ENCODE measurements at regions not wholly inside any gene's neighbourhood (a gene's known extent, or its start where the extent isn't known, plus 50 kb on each side); places are given as distances from the start of the nearest gene placed in this dataset.

DNA sequence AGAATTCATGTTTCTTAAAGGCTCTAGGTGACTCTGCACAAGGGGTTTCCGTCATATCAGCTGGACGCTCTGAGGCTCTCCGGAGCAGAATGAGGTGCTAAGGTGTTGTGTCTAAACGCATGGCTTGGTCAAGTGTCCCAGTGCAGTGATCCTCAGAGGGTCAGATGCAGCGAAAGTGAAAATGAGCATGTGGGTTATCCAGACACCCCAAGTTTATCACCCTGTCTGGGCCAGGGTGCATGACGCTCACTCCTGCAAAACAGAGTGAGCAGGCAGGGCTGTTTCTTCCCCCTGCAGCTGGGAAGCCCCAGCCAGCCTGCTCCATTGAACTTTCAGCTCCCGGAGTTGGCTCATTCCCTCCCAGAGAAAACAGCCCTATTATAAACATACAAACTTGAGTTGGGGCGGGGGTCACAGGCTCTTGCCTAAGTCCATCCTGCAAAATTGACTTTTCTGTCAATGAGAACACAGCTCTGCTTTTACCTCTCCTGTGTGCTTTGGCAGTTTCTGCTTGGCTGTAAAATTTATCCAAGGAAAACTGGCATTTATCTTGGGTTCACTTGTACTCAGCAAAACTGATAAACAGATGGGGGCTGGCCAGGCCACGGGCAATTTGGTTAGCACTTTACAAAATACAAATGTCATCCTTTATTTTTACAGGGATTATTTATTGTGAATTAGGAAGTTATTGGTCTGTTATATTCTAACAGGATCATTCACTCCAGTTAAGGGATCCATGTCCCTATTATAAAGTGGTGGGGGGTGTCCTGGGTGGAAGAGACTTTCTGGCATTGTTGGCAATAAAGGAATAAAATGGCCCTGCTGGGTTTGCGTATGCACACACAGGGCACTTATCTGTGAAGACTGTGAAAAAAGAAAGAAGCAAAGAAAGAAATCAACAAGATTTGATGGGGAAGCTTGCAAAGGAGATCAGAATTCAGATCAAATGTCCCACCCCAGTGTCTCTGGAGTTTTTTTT is 154.9 kb downstream of the FOXA2 start:
- TF ChIP-seq, protein P1, sequence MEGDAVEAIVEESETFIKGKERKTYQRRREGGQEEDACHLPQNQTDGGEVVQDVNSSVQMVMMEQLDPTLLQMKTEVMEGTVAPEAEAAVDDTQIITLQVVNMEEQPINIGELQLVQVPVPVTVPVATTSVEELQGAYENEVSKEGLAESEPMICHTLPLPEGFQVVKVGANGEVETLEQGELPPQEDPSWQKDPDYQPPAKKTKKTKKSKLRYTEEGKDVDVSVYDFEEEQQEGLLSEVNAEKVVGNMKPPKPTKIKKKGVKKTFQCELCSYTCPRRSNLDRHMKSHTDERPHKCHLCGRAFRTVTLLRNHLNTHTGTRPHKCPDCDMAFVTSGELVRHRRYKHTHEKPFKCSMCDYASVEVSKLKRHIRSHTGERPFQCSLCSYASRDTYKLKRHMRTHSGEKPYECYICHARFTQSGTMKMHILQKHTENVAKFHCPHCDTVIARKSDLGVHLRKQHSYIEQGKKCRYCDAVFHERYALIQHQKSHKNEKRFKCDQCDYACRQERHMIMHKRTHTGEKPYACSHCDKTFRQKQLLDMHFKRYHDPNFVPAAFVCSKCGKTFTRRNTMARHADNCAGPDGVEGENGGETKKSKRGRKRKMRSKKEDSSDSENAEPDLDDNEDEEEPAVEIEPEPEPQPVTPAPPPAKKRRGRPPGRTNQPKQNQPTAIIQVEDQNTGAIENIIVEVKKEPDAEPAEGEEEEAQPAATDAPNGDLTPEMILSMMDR (IDR thresholded peaks at IDR 0.05), result no peak
- H3K9me3 ChIP-seq, result no peaks in the 10 kb centered on the region
- H3K36me3 ChIP-seq (ENCODE audit: low read depth), result no peaks in the 10 kb centered on the region
- H3K4me3 ChIP-seq, result no peak overlapping the region
- intact Hi-C loops (cut with DNase I, micrococcal nuclease), result no loop called here
- H3K4me1 ChIP-seq (ENCODE audit: low read depth), result no peaks in the 10 kb centered on the region
- DNase-seq (no peak), ATAC-seq (no peak)

DNA sequence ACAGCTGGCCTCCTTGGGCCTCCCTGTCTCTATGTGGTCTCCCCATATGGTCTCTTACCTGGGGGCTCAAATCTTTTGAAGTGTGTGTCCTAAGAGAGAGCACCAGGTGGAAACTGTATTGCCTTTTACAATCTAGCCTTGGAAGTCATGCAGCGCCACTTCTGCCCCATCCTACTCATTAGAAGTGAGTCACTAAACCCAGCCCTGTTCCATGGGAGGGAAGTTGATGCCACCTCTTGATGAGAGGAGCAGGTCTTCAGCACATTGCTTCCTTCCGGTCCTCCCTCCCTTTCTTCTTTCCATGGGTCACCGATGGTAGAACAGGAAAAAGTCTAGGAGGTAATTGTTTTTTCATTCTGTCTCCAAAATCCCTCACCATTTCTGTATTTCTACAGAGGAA is 156.3 kb downstream of the FOXA2 start:
- DNase-seq (no peak), ATAC-seq (no peak)
- H3K4me3 ChIP-seq, result no peak overlapping the region
- H3K9me3 ChIP-seq, result no peaks in the 10 kb centered on the region
- intact Hi-C loops (cut with DNase I, micrococcal nuclease), result no loop called here
- no peaks in the 10 kb centered on the region for H3K36me3 ChIP-seq (ENCODE audit: low read depth)
- no peaks in the 10 kb centered on the region for H3K4me1 ChIP-seq (ENCODE audit: low read depth)
- TF ChIP-seq, protein P1 (IDR thresholded peaks at IDR 0.05), result no peak

DNA sequence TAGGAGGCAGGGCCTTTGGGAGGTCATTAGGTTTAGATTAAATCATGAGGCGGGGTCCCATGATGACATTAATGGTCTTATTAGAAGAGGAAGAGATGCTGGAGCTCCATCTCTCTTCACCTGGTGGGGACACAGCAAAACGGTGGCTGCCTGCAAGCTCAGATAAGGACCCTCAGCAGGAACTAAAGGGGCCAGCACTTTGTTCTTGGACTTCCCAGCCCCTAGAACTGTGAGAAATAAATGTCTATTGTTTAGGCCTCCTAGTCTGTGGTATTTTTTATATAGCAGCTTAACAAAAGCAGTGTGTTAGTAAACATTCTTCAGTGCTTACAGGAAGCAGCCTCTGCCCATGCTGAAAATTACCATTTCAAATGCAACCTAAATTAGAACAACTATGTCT is 157.6 kb downstream of the FOXA2 start:
- no peaks in the 10 kb centered on the region for H3K4me1 ChIP-seq (ENCODE audit: low read depth)
- no peak for DNase-seq
- H3K36me3 ChIP-seq (ENCODE audit: low read depth), result no peaks in the 10 kb centered on the region
- ATAC-seq, result no peak
- no peaks in the 10 kb centered on the region for H3K9me3 ChIP-seq
- TF ChIP-seq, protein P1 (IDR thresholded peaks at IDR 0.05), result no peak
- H3K4me3 ChIP-seq, result no peak overlapping the region
- intact Hi-C loops (cut with DNase I, micrococcal nuclease), result no loop called here

DNA sequence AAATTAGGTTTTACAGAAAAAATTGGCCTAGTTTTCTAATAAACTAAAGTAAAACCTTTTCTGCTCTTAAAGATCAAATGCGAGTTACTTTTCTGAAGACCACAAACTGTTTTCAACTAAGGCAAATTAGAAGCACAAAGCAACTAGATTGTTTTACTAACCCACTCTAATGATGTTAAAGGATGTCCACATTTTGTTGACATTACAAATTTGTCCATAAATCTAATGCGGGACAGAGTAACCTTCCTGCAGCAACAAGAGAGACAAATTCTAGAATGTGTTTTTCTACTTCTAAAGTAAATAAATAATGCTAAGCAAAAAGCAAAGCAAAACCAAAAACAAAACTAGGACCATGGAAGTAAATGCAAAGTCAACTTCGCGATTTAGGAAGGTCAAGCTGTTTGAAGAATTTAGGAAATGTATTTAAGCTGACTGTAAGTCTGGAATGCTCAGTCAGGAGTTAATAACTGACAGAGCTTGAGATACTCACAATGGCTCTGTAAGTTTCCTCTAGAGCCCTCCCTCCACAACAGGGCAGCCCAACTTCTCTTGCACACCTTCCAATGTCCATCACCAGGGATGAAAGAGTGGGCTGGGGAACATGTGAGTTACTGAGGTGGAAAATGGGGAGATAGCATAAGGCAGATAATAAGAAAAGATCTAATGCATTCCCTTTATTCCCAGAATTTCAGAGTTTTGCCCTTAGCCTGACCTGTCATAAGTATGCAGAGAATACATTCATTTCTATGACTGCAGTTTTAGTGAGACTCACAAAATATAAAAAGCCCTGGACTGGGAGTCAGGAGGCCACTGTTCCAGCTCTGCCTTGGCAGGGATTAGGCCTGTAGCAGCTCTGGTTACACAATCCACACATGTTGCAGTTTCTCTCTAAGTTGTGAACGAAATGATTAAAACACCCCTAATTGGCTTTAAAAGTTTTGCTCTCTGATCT is 158.8 kb downstream of the FOXA2 start:
- H3K9me3 ChIP-seq, result no peaks in the 10 kb centered on the region
- H3K36me3 ChIP-seq (ENCODE audit: low read depth), result no peaks in the 10 kb centered on the region
- H3K4me3 ChIP-seq, result no peak overlapping the region
- intact Hi-C loops (cut with DNase I, micrococcal nuclease), result no loop called here
- DNase-seq (no peak), ATAC-seq (no peak)
- TF ChIP-seq, protein P1 (IDR thresholded peaks at IDR 0.05), result no peak
- H3K4me1 ChIP-seq (ENCODE audit: low read depth), result no peaks in the 10 kb centered on the region

DNA sequence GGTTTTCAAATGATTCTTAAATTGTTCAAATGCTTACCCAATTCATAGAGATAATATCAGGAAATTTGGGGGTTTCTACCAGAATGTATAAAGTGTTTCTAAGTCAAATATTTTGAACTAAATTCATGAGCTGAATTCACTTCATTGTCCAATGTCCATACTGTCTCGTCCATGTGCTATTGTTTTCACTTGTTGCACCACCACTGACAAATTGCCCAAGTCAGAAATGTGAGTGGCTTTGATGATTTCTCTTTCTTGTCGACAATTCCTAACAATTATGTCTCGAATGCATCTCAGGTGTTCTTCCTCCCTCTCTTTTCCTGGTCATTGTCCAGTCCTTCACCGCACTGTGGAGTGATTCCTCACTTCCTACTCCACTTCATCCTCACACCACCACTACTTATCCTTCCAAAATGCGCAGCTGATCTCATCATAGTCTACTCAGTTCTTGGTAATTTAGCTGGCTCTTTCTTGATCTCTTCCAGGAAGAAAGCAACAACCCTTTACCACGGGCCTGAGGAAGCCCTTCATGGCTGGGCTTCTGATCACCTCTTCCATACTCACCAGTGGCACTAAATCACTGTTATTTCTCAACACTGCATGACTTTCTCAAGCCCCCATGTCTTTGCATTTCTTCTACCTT is 161.1 kb downstream of the FOXA2 start:
- DNase-seq, result no peak

More for the DNA sequence above, 161.1 kb downstream of the FOXA2 start:
- intact Hi-C loops (cut with DNase I, micrococcal nuclease), result no loop called here
- Histone ChIP-seq H3K36me3 (ENCODE audit: low read depth) (no peaks in the 10 kb centered on the region), H3K4me3 (no peak overlapping the region), H3K9me3 (no peaks in the 10 kb centered on the region), H3K4me1 (ENCODE audit: low read depth) (no peaks in the 10 kb centered on the region)
- no peak for ATAC-seq
- TF ChIP-seq, protein P1 (IDR thresholded peaks at IDR 0.05), result no peak
